ENCODE measurements at regions not wholly inside any gene's neighbourhood (a gene's known extent, or its start where the extent isn't known, plus 50 kb on each side); places are given as distances from the start of the nearest gene placed in this dataset.

DNA sequence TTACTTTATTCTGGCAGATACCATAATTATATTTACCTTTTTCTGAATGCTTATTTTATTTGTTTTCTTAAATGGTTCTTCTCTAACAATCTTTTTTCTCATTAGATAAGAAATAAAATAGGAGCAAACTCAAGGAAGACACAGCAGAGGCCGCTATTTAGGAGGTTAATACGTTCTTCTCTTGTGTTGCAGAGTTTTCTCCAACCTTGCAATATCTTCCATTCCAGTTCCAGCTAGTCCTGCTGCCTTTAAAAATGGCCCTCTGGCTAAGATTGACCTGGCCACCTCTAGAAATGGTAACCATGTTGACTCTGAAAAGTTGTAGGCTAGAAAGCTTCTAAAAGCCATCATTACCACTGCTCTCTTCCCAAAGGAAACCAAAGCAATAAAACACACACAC is 718.8 kb downstream of the MAT2B start:
- intact Hi-C loops (cut with DNase I; ENCODE audit: low total_unique reads): no loop called here
- H3K27ac ChIP-seq: no peak overlapping the region
- TF ChIP-seq, protein P1, sequence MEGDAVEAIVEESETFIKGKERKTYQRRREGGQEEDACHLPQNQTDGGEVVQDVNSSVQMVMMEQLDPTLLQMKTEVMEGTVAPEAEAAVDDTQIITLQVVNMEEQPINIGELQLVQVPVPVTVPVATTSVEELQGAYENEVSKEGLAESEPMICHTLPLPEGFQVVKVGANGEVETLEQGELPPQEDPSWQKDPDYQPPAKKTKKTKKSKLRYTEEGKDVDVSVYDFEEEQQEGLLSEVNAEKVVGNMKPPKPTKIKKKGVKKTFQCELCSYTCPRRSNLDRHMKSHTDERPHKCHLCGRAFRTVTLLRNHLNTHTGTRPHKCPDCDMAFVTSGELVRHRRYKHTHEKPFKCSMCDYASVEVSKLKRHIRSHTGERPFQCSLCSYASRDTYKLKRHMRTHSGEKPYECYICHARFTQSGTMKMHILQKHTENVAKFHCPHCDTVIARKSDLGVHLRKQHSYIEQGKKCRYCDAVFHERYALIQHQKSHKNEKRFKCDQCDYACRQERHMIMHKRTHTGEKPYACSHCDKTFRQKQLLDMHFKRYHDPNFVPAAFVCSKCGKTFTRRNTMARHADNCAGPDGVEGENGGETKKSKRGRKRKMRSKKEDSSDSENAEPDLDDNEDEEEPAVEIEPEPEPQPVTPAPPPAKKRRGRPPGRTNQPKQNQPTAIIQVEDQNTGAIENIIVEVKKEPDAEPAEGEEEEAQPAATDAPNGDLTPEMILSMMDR (IDR thresholded peaks at IDR 0.05): no peak
- no peaks in the 10 kb centered on the region for H3K36me3 ChIP-seq
- no peak for DNase-seq
- H3K27me3 ChIP-seq: no peaks in the 10 kb centered on the region
- no peak overlapping the region for H3K4me3 ChIP-seq
- H3K4me1 ChIP-seq: no peaks in the 10 kb centered on the region
- H3K9me3 ChIP-seq: no peaks in the 10 kb centered on the region

DNA sequence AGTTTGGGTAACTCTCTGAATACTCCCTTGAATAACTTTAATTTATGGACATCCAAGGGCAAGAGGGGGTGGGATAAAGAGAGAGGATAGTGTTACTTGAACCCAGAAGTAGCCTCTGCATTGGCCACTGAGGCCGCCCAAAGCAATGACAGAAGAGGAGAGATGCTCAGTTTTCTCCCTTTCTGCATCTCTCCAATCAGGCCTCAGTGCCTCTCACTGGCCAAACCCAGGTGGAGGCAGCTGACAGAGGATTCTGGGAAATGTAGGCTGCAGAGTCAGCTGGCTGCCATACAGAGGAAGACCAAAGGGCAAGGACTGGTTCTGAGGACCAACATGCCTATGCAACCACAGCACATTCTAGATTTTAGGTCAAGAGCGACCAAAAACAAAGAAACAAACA is 719.4 kb downstream of the MAT2B start:
- intact Hi-C loops (cut with DNase I; ENCODE audit: low total_unique reads): no loop called here
- Histone ChIP-seq H3K36me3 (no peaks in the 10 kb centered on the region), H3K27ac (no peak overlapping the region), H3K4me1 (no peaks in the 10 kb centered on the region), H3K4me3 (no peak overlapping the region), H3K9me3 (no peaks in the 10 kb centered on the region), H3K27me3 (no peaks in the 10 kb centered on the region)
- TF ChIP-seq, protein P1 (IDR thresholded peaks at IDR 0.05): no peak
- no peak for DNase-seq

DNA sequence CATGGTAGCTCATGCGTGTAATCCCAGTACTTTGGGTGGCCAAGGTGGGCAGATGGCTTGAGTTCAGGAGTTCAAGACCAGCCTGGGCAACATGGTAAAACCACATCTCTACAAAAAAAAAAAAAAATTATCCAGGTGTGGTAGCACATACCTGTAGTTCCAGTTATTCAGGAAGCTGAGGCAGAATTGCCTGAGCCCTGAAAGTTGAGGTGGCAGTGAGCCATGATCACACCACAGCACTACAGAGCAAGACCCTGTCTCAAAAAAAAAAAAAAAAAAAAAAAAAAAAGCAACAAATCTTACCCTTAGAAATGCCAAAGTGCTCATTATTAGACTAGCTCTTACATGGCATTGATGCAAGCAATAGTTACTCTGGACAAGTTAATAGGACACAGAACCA is 724.9 kb downstream of the MAT2B start:
- intact Hi-C loops (cut with DNase I; ENCODE audit: low total_unique reads): no loop called here
- no peaks in the 10 kb centered on the region for H3K4me1 ChIP-seq
- TF ChIP-seq, protein P1 (IDR thresholded peaks at IDR 0.05): no peak
- no peak overlapping the region for H3K27ac ChIP-seq
- no peak for DNase-seq
- no peaks in the 10 kb centered on the region for H3K9me3 ChIP-seq
- no peak overlapping the region for H3K4me3 ChIP-seq
- no peaks in the 10 kb centered on the region for H3K36me3 ChIP-seq
- no peaks in the 10 kb centered on the region for H3K27me3 ChIP-seq

DNA sequence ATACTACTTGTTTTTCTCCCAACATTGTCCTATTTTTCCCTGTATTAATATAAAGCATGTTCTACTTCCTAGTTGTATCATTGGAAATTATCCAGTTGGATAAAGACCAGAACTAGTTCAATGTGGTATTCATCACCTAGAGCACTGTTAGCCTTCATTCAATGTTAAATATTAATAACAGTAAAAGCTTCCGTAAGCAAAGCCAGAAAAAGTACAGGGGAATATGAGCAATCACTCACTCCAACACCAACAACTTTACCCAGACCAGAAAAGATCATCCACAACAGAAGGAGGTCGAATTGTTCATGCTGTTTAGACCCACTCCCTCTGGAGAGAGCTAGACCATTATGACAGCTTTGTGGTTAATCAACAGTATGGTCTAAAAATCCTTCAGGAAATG is 728.4 kb downstream of the MAT2B start:
- no peak for DNase-seq
- H3K27me3 ChIP-seq: no peaks in the 10 kb centered on the region
- H3K4me1 ChIP-seq: no peaks in the 10 kb centered on the region
- H3K4me3 ChIP-seq: no peak overlapping the region
- H3K27ac ChIP-seq: no peak overlapping the region
- no peaks in the 10 kb centered on the region for H3K9me3 ChIP-seq
- H3K36me3 ChIP-seq: no peaks in the 10 kb centered on the region
- intact Hi-C loops (cut with DNase I; ENCODE audit: low total_unique reads): no loop called here
- TF ChIP-seq, protein P1 (IDR thresholded peaks at IDR 0.05): no peak

DNA sequence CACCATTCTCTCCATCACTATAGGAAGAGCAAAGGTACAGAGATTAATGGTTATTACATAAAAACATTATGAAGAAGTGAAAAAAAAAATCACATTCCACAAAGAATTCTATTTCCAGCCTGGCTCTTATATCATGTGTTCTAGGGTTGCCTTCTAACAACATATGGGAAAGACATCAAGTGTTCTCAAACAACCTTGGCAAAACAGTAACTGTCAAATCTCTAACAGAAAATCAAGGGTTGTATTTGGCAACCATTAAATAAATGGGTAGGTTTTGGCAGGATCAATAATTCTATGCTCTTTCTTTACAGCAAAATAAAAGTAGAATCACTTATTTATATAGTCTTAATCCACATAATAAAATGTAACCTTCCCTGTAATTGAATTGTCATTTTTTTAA is 728.9 kb downstream of the MAT2B start:
- no peaks in the 10 kb centered on the region for H3K4me1 ChIP-seq
- H3K27ac ChIP-seq: no peak overlapping the region
- no peak for DNase-seq
- intact Hi-C loops (cut with DNase I; ENCODE audit: low total_unique reads): no loop called here
- no peaks in the 10 kb centered on the region for H3K27me3 ChIP-seq
- no peaks in the 10 kb centered on the region for H3K36me3 ChIP-seq
- TF ChIP-seq, protein P1 (IDR thresholded peaks at IDR 0.05): no peak
- no peak overlapping the region for H3K4me3 ChIP-seq
- H3K9me3 ChIP-seq: no peaks in the 10 kb centered on the region

DNA sequence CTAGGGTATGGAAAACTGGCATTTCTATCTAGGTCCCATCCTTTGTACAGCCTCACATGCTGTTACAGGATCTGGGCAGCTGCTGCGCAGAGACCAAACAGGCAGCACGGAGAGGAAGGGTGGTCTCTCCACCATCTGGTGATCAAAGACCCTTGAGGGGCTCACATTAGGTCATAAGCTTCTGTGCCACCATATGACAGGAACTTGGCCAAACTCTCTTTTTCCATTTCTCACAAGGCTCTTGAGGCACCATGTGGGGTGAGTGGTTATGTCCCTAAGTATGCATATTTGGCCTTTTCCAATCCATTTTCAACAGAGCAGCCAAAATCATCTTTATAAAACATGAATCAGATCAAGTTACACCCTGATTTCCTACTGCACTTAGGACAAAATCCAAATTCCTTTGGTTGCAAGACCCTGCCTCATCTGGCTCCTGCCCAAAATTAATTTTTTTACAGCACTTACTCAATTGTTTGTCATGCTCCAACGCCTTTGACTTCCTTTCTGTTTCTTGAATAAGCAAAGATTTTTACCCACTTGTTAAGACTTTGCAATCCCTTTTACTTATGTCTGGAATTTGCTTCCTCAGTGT is 730.0 kb downstream of the MAT2B start:
- Histone ChIP-seq H3K27me3 (no peaks in the 10 kb centered on the region), H3K4me1 (no peaks in the 10 kb centered on the region), H3K27ac (no peak overlapping the region), H3K4me3 (no peak overlapping the region), H3K36me3 (no peaks in the 10 kb centered on the region), H3K9me3 (no peaks in the 10 kb centered on the region)
- no peak for DNase-seq
- intact Hi-C loops (cut with DNase I; ENCODE audit: low total_unique reads): no loop called here
- TF ChIP-seq, protein P1 (IDR thresholded peaks at IDR 0.05): no peak

Data from tibial artery (tissue), 4 donors.